H9 (cell line): ENCODE measurements at regions not wholly inside any gene's neighbourhood (a gene's known extent, or its start where the extent isn't known, plus 50 kb on each side); places are given as distances from the start of the nearest gene placed in this dataset.

Source experiments
- DNase-seq: peaks from one replicate; pipeline ENCODE4 v3.0.0-alpha.2; 2017
- H2AFZ ChIP-seq: one replicate; pipeline ENCODE4 v1.6.1; 2013; ENCODE audit warnings: mild to moderate bottlenecking, low read length, control low read depth, moderate library complexity
- H2AK5ac ChIP-seq: 2 replicates; pipeline ENCODE4 v1.6.1; 2013; ENCODE audit warnings: low read length, control low read depth, mixed read lengths; ENCODE audit not compliant: insufficient read length
- H2BK120ac ChIP-seq: one replicate; pipeline ENCODE4 v1.6.1; 2013; ENCODE audit warnings: low read depth, mild to moderate bottlenecking, low read length, control low read depth, inconsistent platforms; ENCODE audit not compliant: poor library complexity, severe bottlenecking
- H2BK12ac ChIP-seq: 2 replicates; pipeline ENCODE4 v1.6.1; 2013; ENCODE audit warnings: low read length, control low read depth, mixed read lengths, low read depth; ENCODE audit not compliant: insufficient read length
- H2BK15ac ChIP-seq: 2 replicates; pipeline ENCODE4 v1.6.1; 2013; ENCODE audit warnings: low read depth, low read length, control low read depth
- H2BK20ac ChIP-seq: one replicate; pipeline ENCODE4 v1.6.1; 2013; ENCODE audit warnings: low read depth, mild to moderate bottlenecking, low read length, control low read depth, inconsistent platforms; ENCODE audit not compliant: poor library complexity, severe bottlenecking
- H2BK5ac ChIP-seq: 2 replicates; pipeline ENCODE4 v1.6.1; 2013; ENCODE audit warnings: low read length, control low read depth, mixed read lengths; ENCODE audit not compliant: insufficient read length
- H3K14ac ChIP-seq: 2 replicates; pipeline ENCODE4 v1.6.1; 2013; ENCODE audit warnings: low read length, control low read depth; ENCODE audit not compliant: insufficient read depth
- H3K18ac ChIP-seq: 2 replicates; pipeline ENCODE4 v1.6.1; 2013; ENCODE audit warnings: low read depth, mild to moderate bottlenecking, mixed read lengths, low read length, control low read depth; ENCODE audit not compliant: insufficient read length
- H3K23ac ChIP-seq: 2 replicates; pipeline ENCODE4 v1.6.1; 2013; ENCODE audit warnings: low read length, control low read depth, mixed read lengths, low read depth; ENCODE audit not compliant: insufficient read length
- H3K23me2 ChIP-seq: 2 replicates; pipeline ENCODE4 v1.6.1; 2013; ENCODE audit warnings: low read depth, mild to moderate bottlenecking, mixed read lengths, low read length, control low read depth; ENCODE audit not compliant: insufficient read length, poor library complexity, severe bottlenecking
- H3K27ac ChIP-seq: 2 replicates; pipeline ENCODE4 v1.5.1; 2013; ENCODE audit warnings: low read length, control low read depth, mixed read lengths, low read depth; ENCODE audit not compliant: insufficient read length
- H3K27me3 ChIP-seq: 2 replicates; pipeline ENCODE4 v1.6.1; 2013; ENCODE audit warnings: low read length, control low read depth, inconsistent platforms; ENCODE audit not compliant: insufficient read depth
- H3K4ac ChIP-seq: 2 replicates; pipeline ENCODE4 v1.6.1; 2013; ENCODE audit warnings: low read depth, mild to moderate bottlenecking, control low read depth, inconsistent platforms, low read length, moderate library complexity
- H3K4me1 ChIP-seq: 2 replicates; pipeline ENCODE4 v1.6.1; 2013; ENCODE audit warnings: low read length, control low read depth, inconsistent platforms; ENCODE audit not compliant: insufficient read depth
- H3K4me2 ChIP-seq: 2 replicates; pipeline ENCODE4 v1.6.1; 2013; ENCODE audit warnings: low read length, control low read depth, mixed read lengths; ENCODE audit not compliant: insufficient read length, insufficient read depth
- H3K56ac ChIP-seq: 2 replicates; pipeline ENCODE4 v1.6.1; 2013; ENCODE audit warnings: low read depth, mild to moderate bottlenecking, mixed read lengths, low read length, control low read depth; ENCODE audit not compliant: insufficient read length
- H3K79me1 ChIP-seq: 2 replicates; pipeline ENCODE4 v1.6.1; 2013; ENCODE audit warnings: low read depth, mild to moderate bottlenecking, moderate library complexity, low read length, control low read depth, inconsistent platforms; ENCODE audit not compliant: insufficient read depth, poor library complexity, severe bottlenecking
- H3K79me2 ChIP-seq: 2 replicates; pipeline ENCODE4 v1.6.1; 2013; ENCODE audit warnings: low read length, control low read depth, inconsistent platforms; ENCODE audit not compliant: insufficient read depth
- H3K9ac ChIP-seq: 2 replicates; pipeline ENCODE4 v1.6.1; 2013; ENCODE audit warnings: low read length, control low read depth, mixed read lengths; ENCODE audit not compliant: insufficient read length; ENCODE audit errors: extremely low read depth
- H3K9me3 ChIP-seq: one replicate; pipeline ENCODE4 v1.6.1; 2013; ENCODE audit warnings: low read depth, low read length, inconsistent platforms; ENCODE audit not compliant: control insufficient read depth
- H3T11ph ChIP-seq: one replicate; pipeline ENCODE4 v1.6.1; 2013; ENCODE audit warnings: mild to moderate bottlenecking, low read length, control low read depth, inconsistent platforms
- H4K20me1 ChIP-seq: one replicate; pipeline ENCODE4 v1.6.1; 2013; ENCODE audit not compliant: control insufficient read depth, insufficient read length, insufficient read depth
- H4K5ac ChIP-seq: 2 replicates; pipeline ENCODE4 v1.6.1; 2013; ENCODE audit warnings: low read depth, mild to moderate bottlenecking, mixed read lengths, low read length, control low read depth; ENCODE audit not compliant: insufficient read length
- H4K8ac ChIP-seq: replicated peaks from 2 replicates; pipeline ENCODE4 v1.6.1; 2013; ENCODE audit warnings: low read length, control low read depth, mixed read lengths, low read depth; ENCODE audit not compliant: insufficient read length
- H4K91ac ChIP-seq: 2 replicates; pipeline ENCODE4 v1.6.1; 2013; ENCODE audit warnings: low read depth, mild to moderate bottlenecking, moderate library complexity, mixed read lengths, low read length, control low read depth; ENCODE audit not compliant: insufficient read length
- H3K27ac Mint-ChIP-seq, 3 experiments: 2 replicates in 2 of 3; 3 replicates in 1 of 3; pipeline ENCODE4 v1.8.0; 2020 to 2021; ENCODE audit warnings: mixed read lengths in 3 of 3, mild to moderate bottlenecking in 1 of 3, moderate library complexity in 1 of 3
- H3K27me3 Mint-ChIP-seq: 2 replicates; pipeline ENCODE4 v1.8.0; 2021; ENCODE audit warnings: low read depth, mild to moderate bottlenecking, moderate library complexity, mixed read lengths
- H3K36me3 Mint-ChIP-seq, 3 experiments: 2 replicates in 2 of 3; 3 replicates in 1 of 3; pipeline ENCODE4 v1.8.0; 2020 to 2021; ENCODE audit warnings: low read depth in 3 of 3, mixed read lengths in 3 of 3; ENCODE audit not compliant: insufficient read depth in 1 of 3
- H3K4me1 Mint-ChIP-seq, 2 experiments: 2 replicates each; pipeline ENCODE4 v1.8.0; 2020; ENCODE audit warnings: mixed read lengths in 2 of 2
- H3K4me3 Mint-ChIP-seq, 2 experiments: 2 replicates in 1 of 2; 3 replicates in 1 of 2; pipeline ENCODE4 v1.8.0; 2020 to 2021; ENCODE audit warnings: mild to moderate bottlenecking in 2 of 2, mixed read lengths in 2 of 2, moderate library complexity in 1 of 2
- H3K9me3 Mint-ChIP-seq, 2 experiments: 2 replicates in 1 of 2; 3 replicates in 1 of 2; pipeline ENCODE4 v1.8.0; 2020; ENCODE audit warnings: mild to moderate bottlenecking in 2 of 2, mixed read lengths in 2 of 2, moderate library complexity in 1 of 2
- CTCF ChIP-seq: fragments of 200-600 bp; sonication (generic); conservative IDR thresholded peaks from 3 replicates; pipeline ENCODE4 v1.8.0; 2021; ENCODE audit warnings: antibody characterized with exemption, mild to moderate bottlenecking

- H2AK5ac ChIP-seq: no peak overlapping the region
- no peak overlapping the region for H2BK20ac ChIP-seq
- H2AFZ ChIP-seq: no peak overlapping the region
- H3K27me3 ChIP-seq: no peaks in the 10 kb centered on the region
- H3K4me1 ChIP-seq: no peaks in the 10 kb centered on the region
- H3K56ac ChIP-seq: no peak overlapping the region
- H3K4ac ChIP-seq: no peak overlapping the region
- no peak overlapping the region for H2BK5ac ChIP-seq
- no peaks in the 10 kb centered on the region for H3K4me1 Mint-ChIP-seq
- no peak overlapping the region for H3K4me2 ChIP-seq
- no peaks in the 10 kb centered on the region for H3K23me2 ChIP-seq
- no peak overlapping the region for H3T11ph ChIP-seq
- TF ChIP-seq CTCF: no peak
- peaks cover 19 to 23% of the 10 kb centered on the region in 2 experiments for H3K9me3 Mint-ChIP-seq
- no peak overlapping the region for H4K5ac ChIP-seq
- H3K18ac ChIP-seq: no peak overlapping the region
- no peak overlapping the region for H3K14ac ChIP-seq
- H3K79me1 ChIP-seq: no peaks in the 10 kb centered on the region
- peaks cover 4 to 15% (median 8%) of the 10 kb centered on the region in 3 experiments; a peak in 5 of 7 replicates for H3K36me3 Mint-ChIP-seq
- H3K79me2 ChIP-seq: no peaks in the 10 kb centered on the region
- H4K8ac ChIP-seq: no peak overlapping the region
- no peak overlapping the region for H2BK120ac ChIP-seq
- H3K9me3 ChIP-seq: no peaks in the 10 kb centered on the region
- no peak overlapping the region for H3K4me3 Mint-ChIP-seq
- H3K27ac Mint-ChIP-seq: no peak overlapping the region
- no peak overlapping the region for H2BK15ac ChIP-seq
- H2BK12ac ChIP-seq: no peak overlapping the region
- no peak for DNase-seq
- no peak overlapping the region for H3K23ac ChIP-seq
- H4K20me1 ChIP-seq: no peaks in the 10 kb centered on the region
- H4K91ac ChIP-seq: no peak overlapping the region
- no peak overlapping the region for H3K27ac ChIP-seq
- H3K27me3 Mint-ChIP-seq: no peaks in the 10 kb centered on the region
- no peak overlapping the region for H3K9ac ChIP-seq
Observed at GRCh38 chr10:83252596-83252995, 886.7 kb upstream of the GHITM start.
